ENCODE measurements at regions not wholly inside any gene's neighbourhood (a gene's known extent, or its start where the extent isn't known, plus 50 kb on each side); places are given as distances from the start of the nearest gene placed in this dataset.
"Not testable (repeated sequence)": the region's sequence is repeated elsewhere in the genome, so short reads cannot be mapped to it uniquely, and the experiment has no call there.

GRCh38 chrX:138018145-138018799 is 452.3 kb downstream of the ZIC3 start:
- no peak for DNase-seq (ENCODE audit: low spot score)

DNA sequence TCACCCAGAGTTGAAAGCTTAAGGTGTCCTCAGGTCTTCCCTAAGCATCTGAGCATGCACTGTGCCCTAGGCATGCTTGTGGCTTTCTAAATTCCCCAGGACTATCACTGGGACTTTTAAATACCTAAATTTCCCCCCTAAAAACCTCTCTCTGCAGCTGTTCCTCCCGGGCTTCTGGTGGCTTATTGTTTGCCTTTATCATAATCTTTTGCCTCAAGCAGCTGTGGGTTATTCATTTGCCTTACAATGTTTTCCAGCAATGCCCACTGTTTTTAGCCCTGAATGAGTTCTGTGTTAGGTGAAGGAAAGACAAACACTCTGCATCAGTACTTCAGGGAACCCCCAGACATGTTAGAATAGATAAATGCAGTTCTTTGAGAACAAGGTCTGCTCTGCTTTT is 455.0 kb downstream of the ZIC3 start:
- DNase-seq (ENCODE audit: low spot score) = no peak

- peak; percentile 1 for DNase-seq (ENCODE audit: low spot score)
These were observed 460.3 kb downstream of the ZIC3 start for GRCh38 chrX:138026211-138026610.

- no peak for DNase-seq (ENCODE audit: low spot score)
These were observed 465.8 kb downstream of the ZIC3 start for GRCh38 chrX:138031715-138032114.

GRCh38 chrX:138034136-138034535 is 468.2 kb downstream of the ZIC3 start:
- no peak for DNase-seq (ENCODE audit: low spot score)

DNA sequence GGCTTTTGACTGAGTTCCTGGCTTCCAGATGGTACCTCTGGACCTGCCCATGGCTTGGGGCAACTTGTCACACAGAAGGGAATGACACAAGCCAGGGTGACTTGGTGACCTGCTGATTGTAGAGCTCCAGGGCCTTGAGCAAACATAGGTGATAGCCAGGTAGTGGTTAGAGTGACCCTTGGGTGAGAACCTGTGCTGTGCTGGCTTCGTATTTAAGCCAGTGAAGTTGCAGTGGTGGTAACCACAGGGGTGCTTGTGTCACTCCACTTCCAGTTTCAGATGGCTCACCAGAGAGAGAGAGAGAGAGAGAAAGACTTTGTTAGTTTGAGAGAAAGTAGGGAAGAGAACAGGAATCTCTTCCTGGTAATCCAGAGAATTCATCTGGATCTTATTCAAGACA is 471.6 kb downstream of the ZIC3 start:
- DNase-seq (ENCODE audit: low spot score) = no peak

GRCh38 chrX:138057883-138058282 is 492.0 kb downstream of the ZIC3 start:
- no peak for DNase-seq (ENCODE audit: low spot score)

- no peak for DNase-seq (ENCODE audit: low spot score)
These were observed 493.0 kb downstream of the ZIC3 start for GRCh38 chrX:138058931-138059330.

DNA sequence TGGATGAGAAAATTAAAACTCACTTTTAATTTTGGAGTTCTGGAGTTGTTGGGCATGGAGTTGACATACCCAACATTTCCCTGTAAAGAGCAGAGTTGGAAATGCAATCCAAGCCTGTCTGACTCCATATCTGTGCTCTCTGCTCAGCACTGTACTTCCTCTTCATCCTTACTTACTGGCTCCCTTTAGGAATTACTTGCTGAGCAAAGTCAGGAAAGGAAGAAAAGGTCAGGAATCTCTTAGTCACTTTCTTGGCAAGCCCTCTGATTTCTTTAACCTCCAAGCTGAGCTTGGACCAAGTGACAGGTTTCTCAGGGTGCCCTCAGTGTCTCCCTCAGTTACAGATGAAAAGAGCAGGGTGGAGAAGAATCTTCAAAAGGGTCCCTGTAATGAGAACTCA is 501.5 kb downstream of the ZIC3 start:
- no peak for DNase-seq (ENCODE audit: low spot score)

DNA sequence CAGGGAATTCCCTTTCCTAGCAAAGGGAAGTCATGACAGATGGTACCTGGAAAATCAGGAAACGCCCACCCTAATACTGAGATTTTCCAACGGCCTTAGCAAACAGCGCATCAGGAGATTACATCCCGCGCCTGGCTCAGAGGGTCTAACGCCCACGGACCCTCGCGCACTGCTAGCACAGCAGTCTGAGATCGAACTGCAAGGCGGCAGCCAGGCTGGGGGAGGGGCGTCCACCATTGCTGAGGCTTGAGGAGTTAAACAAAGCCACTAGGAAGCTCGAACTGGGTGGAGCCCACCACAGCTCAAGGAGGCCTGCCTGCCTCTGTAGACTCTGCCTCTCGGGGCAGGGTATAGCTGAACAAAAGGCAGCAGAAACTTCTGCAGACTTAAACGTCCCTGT is 507.7 kb downstream of the ZIC3 start:
- no peak for DNase-seq (ENCODE audit: low spot score)

DNA sequence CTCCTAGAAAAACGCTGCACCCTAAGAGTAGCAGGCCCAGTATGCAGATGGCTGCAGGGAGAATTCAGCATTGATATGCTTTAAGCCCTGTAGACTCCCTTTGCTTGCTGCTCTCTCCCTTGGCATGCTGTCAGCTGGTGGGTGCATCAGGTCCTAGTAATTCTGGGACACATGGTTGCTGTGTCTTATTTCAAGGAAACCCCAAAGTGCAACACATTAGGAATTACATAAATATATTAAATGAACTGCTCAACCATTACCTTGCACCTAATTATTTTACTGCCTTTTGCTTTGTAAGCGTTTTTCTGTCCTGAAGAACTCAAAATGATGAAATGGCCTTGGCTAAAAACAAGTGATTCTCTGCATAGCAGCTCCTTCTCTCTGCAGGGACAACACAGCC is 516.3 kb downstream of the ZIC3 start:
- DNase-seq (ENCODE audit: low spot score) = no peak

- no peak for DNase-seq (ENCODE audit: low spot score)
These were observed 517.0 kb downstream of the ZIC3 start for GRCh38 chrX:138082896-138083295.

DNA sequence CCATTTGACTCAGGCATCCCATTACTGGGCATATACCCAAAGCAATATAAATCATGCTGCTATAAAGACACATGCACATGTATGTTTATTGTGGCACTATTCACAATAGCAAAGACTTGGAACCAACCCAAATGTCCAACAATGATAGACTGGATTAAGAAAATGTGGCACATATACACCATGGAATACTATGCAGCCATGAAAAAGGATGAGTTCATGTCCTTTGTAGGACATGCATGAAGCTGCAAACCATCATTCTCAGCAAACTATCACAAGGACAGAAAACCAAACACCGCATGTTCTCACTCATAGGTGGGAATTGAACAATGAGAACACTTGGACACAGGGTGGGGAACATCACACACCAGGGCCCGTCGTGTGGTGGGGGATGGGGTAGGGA is 545.0 kb downstream of the ZIC3 start:
- not testable (repeated sequence) for DNase-seq (ENCODE audit: low spot score)

GRCh38 chrX:138127314-138127713 is 561.4 kb downstream of the ZIC3 start:
- DNase-seq (ENCODE audit: low spot score) = no peak

DNA sequence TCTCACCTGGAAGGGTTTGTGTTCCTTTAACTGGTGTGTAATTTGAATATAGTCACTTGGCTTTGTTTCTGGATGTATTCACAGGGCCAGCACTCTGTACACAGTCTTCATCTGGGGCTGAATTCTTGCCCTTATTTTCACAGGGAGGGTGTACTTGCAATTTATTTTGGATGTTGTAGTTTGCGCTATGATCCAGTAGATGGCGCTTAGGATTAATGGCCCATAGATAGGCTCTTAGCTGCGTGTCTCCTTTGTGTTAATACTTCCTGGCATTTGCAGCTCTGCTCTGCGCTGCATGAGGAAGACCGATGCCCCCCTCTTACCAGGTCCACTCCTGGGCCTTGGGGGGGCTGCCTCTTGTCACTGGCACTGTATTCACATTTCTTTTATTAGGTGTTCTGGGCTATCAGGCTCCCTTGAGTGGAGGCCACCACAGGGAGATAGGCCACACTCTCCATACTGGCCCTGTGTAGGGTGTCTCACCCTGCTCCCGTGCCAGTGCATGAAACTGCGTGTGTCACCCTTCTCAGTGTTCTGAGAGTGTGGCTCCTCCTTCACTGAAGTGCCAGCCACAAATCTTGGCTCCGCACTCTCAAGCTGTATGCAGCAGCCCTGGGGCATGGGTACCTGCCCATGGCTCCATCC is 562.2 kb downstream of the ZIC3 start:
- peak; percentile 5 for DNase-seq (ENCODE audit: low spot score)

DNA sequence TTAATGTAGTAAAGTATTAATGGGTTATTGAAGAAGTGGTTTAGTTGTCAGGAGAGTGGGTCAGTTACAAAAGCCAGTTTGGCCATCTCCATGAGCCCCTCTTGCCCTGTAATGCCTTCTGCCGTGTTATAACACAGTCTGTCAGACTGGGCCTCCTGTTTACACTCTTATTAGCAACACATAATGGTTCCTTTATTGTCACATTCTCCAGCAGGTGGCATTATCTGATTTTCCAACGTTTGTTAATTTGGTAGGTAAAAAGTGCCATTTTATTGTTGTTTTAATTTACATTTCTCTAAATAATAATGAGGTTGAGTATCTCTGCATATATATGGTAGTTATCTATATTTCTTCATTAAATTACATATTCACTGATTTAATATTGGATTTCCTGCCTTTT is 560.8 kb downstream of the FGF13 start:
- DNase-seq (ENCODE audit: low spot score) = no peak

DNA sequence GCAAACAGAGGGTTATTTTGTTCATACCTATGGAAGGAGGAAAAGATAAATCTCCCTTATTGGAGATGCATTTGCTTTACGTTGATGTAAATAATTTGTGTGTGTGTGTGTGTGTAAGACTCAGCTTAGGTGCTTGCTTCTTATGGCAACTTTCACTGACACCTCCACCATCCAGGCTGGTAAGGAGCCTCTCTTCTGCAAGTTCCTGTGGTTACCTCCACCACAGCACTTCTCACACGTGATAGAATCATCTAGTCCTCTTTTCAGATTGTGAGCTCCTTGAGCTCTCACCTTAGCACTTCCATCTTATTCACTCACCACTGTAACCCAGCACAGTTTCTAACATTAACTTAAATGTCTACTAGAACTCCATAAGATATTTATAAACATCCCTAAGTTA is 553.7 kb downstream of the FGF13 start:
- no peak for DNase-seq (ENCODE audit: low spot score)

- peak; percentile 3 for DNase-seq (ENCODE audit: low spot score)
These were observed 519.5 kb downstream of the FGF13 start for GRCh38 chrX:138191998-138192397.

DNA sequence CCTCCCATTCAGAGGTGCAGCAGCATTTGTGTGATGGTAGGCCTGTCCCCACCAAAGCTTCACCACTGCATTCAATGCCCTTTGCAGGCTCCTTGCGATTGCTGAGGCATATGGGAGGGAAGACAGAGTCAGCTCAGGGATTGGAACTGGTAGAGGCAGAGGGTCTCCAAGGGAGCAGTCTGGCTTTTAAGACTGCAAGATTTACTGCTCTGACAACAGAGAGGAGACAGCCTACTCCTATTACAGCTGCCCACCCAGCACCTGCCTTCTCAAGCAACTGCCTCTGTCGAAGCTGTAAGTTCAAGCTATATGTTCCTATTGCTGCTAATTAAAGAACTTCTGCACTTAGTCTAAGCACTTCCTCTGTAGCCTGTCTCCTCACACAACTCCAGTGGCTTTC is 481.8 kb downstream of the FGF13 start:
- DNase-seq (ENCODE audit: low spot score) = no peak

DNA sequence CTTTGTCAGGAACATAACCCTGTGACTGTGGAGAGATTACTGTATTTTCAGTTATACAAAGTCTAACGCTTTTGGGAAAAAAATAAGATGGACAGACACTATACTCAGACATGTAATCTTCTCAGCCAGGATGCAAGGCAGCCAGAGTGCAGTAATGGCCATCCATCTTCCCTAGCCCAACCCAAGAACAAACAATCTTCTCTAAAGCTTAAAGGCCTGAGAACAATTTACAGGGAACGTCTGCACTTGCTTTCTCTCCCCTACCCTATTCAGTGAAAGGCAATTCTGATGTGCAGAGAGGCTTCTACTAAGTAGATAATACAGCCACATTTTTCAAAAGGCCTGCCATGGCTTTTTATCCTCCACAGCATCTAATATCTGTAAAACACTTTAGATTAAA is 471.3 kb downstream of the FGF13 start:
- no peak for DNase-seq (ENCODE audit: low spot score)

DNA sequence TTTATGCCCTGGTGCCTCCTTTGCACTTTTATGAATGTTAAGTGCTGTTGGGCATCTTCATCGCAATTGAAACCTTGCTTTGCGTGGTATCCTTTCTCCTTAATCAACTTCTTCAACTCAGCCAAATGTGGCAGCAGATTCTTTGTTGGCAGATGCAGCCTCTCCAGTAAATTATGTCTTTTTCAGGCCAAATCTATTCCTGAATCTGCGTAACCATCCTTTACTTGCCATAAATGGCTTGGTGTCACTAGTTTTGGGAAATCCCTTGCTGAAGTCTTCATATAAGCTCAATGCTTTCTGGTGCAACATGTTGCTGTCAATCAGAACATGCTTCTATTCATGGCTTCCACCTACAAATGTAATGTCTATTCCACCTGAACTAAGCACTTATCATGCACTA is 457.5 kb downstream of the FGF13 start:
- no peak for DNase-seq (ENCODE audit: low spot score)

- no peak for DNase-seq (ENCODE audit: low spot score)
These were observed 456.1 kb downstream of the FGF13 start for GRCh38 chrX:138255373-138255772.

GRCh38 chrX:138264095-138264494 is 447.4 kb downstream of the FGF13 start:
- not testable (repeated sequence) for DNase-seq (ENCODE audit: low spot score)

GRCh38 chrX:138270931-138271330 is 440.6 kb downstream of the FGF13 start:
- no peak for DNase-seq (ENCODE audit: low spot score)

Data from cerebellar cortex (tissue), 1 donor.